HG02870 (cell line): ENCODE measurements at regions not wholly inside any gene's neighbourhood (a gene's known extent, or its start where the extent isn't known, plus 50 kb on each side); places are given as distances from the start of the nearest gene placed in this dataset.

ENCODE experiments used
- ATAC-seq: cut with Tn5 transposase; IDR thresholded peaks from one replicate; pipeline ENCODE4 v1.9.1; 2021; ENCODE audit warnings: mild to moderate bottlenecking, moderate library complexity; ENCODE audit not compliant: unreplicated experiment

- no peak for ATAC-seq
Observed at GRCh38 chr9:28163619-28164018, 590.3 kb upstream of the C9orf72 start.

GRCh38 chr9:28166179-28166578 is 592.9 kb upstream of the C9orf72 start:
- ATAC-seq: no peak

- no peak for ATAC-seq
Observed at GRCh38 chr9:28177142-28177541, 603.9 kb upstream of the C9orf72 start.

GRCh38 chr9:28177925-28178324 is 604.6 kb upstream of the C9orf72 start:
- ATAC-seq: no peak

- ATAC-seq: no peak
Observed at GRCh38 chr9:28179893-28180292, 606.6 kb upstream of the C9orf72 start.

GRCh38 chr9:28190981-28191380 is 617.7 kb upstream of the C9orf72 start:
- no peak for ATAC-seq

- no peak for ATAC-seq
Observed at GRCh38 chr9:28197653-28198052, 624.4 kb upstream of the C9orf72 start.

- ATAC-seq: no peak
Observed at GRCh38 chr9:28203036-28203435, 629.8 kb upstream of the C9orf72 start.

GRCh38 chr9:28206280-28206679 is 633.0 kb upstream of the C9orf72 start:
- ATAC-seq: no peak

- no peak for ATAC-seq
Observed at GRCh38 chr9:28207657-28208056, 634.4 kb upstream of the C9orf72 start.

GRCh38 chr9:28209130-28209529 is 635.8 kb upstream of the C9orf72 start:
- no peak for ATAC-seq

GRCh38 chr9:28212979-28213378 is 639.7 kb upstream of the C9orf72 start:
- ATAC-seq: no peak

- ATAC-seq: no peak
Observed at GRCh38 chr9:28215536-28216299, 642.4 kb upstream of the C9orf72 start.

- ATAC-seq: no peak
Observed at GRCh38 chr9:28232686-28233085, 659.4 kb upstream of the C9orf72 start.

- no peak for ATAC-seq
Observed at GRCh38 chr9:28234133-28234893, 661.0 kb upstream of the C9orf72 start.

GRCh38 chr9:28234894-28235277 is 661.6 kb upstream of the C9orf72 start:
- ATAC-seq: no peak

- no peak for ATAC-seq
Observed at GRCh38 chr9:28249424-28249823, 676.1 kb upstream of the C9orf72 start.

GRCh38 chr9:28255174-28255573 is 681.9 kb upstream of the C9orf72 start:
- no peak for ATAC-seq

GRCh38 chr9:28260330-28260729 is 687.0 kb upstream of the C9orf72 start:
- no peak for ATAC-seq

- no peak for ATAC-seq
Observed at GRCh38 chr9:28264368-28264767, 691.1 kb upstream of the C9orf72 start.

GRCh38 chr9:28267351-28267750 is 694.1 kb upstream of the C9orf72 start:
- ATAC-seq: no peak

GRCh38 chr9:28270156-28270555 is 696.9 kb upstream of the C9orf72 start:
- ATAC-seq: no peak
